Left renal pelvis (tissue), 4 donors: ENCODE measurements at regions not wholly inside any gene's neighbourhood (a gene's known extent, or its start where the extent isn't known, plus 50 kb on each side); places are given as distances from the start of the nearest gene placed in this dataset.

Source experiments
- DNase-seq, 4 donors: peaks; one replicate each; pipeline ENCODE4 v3.0.0-alpha.2; 2013; ENCODE audit warnings: low read depth in 4 of 4, low spot score in 3 of 4

GRCh38 chr1:181872562-181872961 lies 188.9 kb downstream of the ZNF648 start:
- no peak for DNase-seq

- DNase-seq, result no peak
These were observed 197.8 kb downstream of the ZNF648 start for GRCh38 chr1:181863736-181864135.

GRCh38 chr1:181863006-181863405 lies 198.5 kb downstream of the ZNF648 start:
- no peak for DNase-seq

GRCh38 chr1:181858135-181858534 lies 203.4 kb downstream of the ZNF648 start:
- no peak for DNase-seq
